GM18519 (cell line): ENCODE measurements at regions not wholly inside any gene's neighbourhood (a gene's known extent, or its start where the extent isn't known, plus 50 kb on each side); places are given as distances from the start of the nearest gene placed in this dataset.

Experiments
- ATAC-seq: cut with Tn5 transposase; IDR thresholded peaks from one replicate; pipeline ENCODE4 v1.9.1; 2021; ENCODE audit warnings: mild to moderate bottlenecking, moderate library complexity; ENCODE audit not compliant: unreplicated experiment, low FRiP score

GRCh38 chr3:22276351-22276750 lies 525.3 kb upstream of the ZNF385D start:
- no peak for ATAC-seq

- no peak for ATAC-seq
Measured at GRCh38 chr3:22284559-22284958, 533.5 kb upstream of the ZNF385D start.

GRCh38 chr3:22288756-22289155 lies 537.7 kb upstream of the ZNF385D start:
- no peak for ATAC-seq

- ATAC-seq, result no peak
Measured at GRCh38 chr3:22292681-22293080, 541.7 kb upstream of the ZNF385D start.

GRCh38 chr3:22296601-22297000 lies 545.6 kb upstream of the ZNF385D start:
- ATAC-seq, result no peak

- no peak for ATAC-seq
Measured at GRCh38 chr3:22297436-22297835, 546.4 kb upstream of the ZNF385D start.

GRCh38 chr3:22306454-22306853 lies 555.4 kb upstream of the ZNF385D start:
- ATAC-seq, result no peak

GRCh38 chr3:22308871-22309270 lies 557.9 kb upstream of the ZNF385D start:
- ATAC-seq, result no peak

GRCh38 chr3:22315925-22316324 lies 564.9 kb upstream of the ZNF385D start:
- ATAC-seq, result no peak

GRCh38 chr3:22318325-22318724 lies 567.3 kb upstream of the ZNF385D start:
- ATAC-seq, result no peak

- no peak for ATAC-seq
Measured at GRCh38 chr3:22319446-22319845, 568.4 kb upstream of the ZNF385D start.

GRCh38 chr3:22322861-22323260 lies 571.9 kb upstream of the ZNF385D start:
- no peak for ATAC-seq

- no peak for ATAC-seq
Measured at GRCh38 chr3:22326305-22326704, 575.3 kb upstream of the ZNF385D start.

- ATAC-seq, result no peak
Measured at GRCh38 chr3:22334996-22335395, 584.0 kb upstream of the ZNF385D start.

- no peak for ATAC-seq
Measured at GRCh38 chr3:22349215-22349851, 598.3 kb upstream of the ZNF385D start.

GRCh38 chr3:22351806-22352205 lies 600.8 kb upstream of the ZNF385D start:
- ATAC-seq, result no peak

- no peak for ATAC-seq
Measured at GRCh38 chr3:22353126-22353525, 602.1 kb upstream of the ZNF385D start.

GRCh38 chr3:22358334-22358733 lies 607.3 kb upstream of the ZNF385D start:
- no peak for ATAC-seq

- ATAC-seq, result no peak
Measured at GRCh38 chr3:22360164-22360563, 609.2 kb upstream of the ZNF385D start.

- ATAC-seq, result no peak
Measured at GRCh38 chr3:22360970-22361369, 610.0 kb upstream of the ZNF385D start.

GRCh38 chr3:22361521-22361920 lies 610.5 kb upstream of the ZNF385D start:
- no peak for ATAC-seq

- no peak for ATAC-seq
Measured at GRCh38 chr3:22364851-22365250, 613.8 kb upstream of the ZNF385D start.

GRCh38 chr3:22366781-22367180 lies 615.8 kb upstream of the ZNF385D start:
- no peak for ATAC-seq
